ENCODE measurements at regions not wholly inside any gene's neighbourhood (a gene's known extent, or its start where the extent isn't known, plus 50 kb on each side); places are given as distances from the start of the nearest gene placed in this dataset.

- TF ChIP-seq CTCF (IDR thresholded peaks at IDR 0.05 in 8 of 11, conservative IDR thresholded peaks at IDR 0.05 in 3 of 11) (no peak), POLR2A (IDR thresholded peaks at IDR 0.05) (no peak)
Measured at GRCh38 chrX:147217334-147217733, 402.8 kb upstream of the CXorf51A start.
